Esophagus muscularis mucosa (tissue), 4 donors: ENCODE measurements at regions not wholly inside any gene's neighbourhood (a gene's known extent, or its start where the extent isn't known, plus 50 kb on each side); places are given as distances from the start of the nearest gene placed in this dataset.
"Not testable (repeated sequence)": the region's sequence is repeated elsewhere in the genome, so short reads cannot be mapped to it uniquely, and the experiment has no call there.

Experiments
- DNase-seq: peaks from one replicate; pipeline ENCODE4 v3.0.0-alpha.2; 2017; ENCODE audit errors: extremely low spot score
- H3K27ac ChIP-seq, 4 donors: fragments of 200-600 bp; sonication (generic); replicated peaks in 1 of 4; 1 replicate in 3 of 4; 2 replicates in 1 of 4; pipeline ENCODE4 v1.5.1; 2016 to 2019; ENCODE audit warnings: mild to moderate bottlenecking in 1 of 4
- H3K27me3 ChIP-seq, 4 donors: fragments of 200-600 bp; sonication (generic); one replicate each; pipeline versions ENCODE4 v1.5.1 to v1.6.0; 2016 to 2019
- H3K36me3 ChIP-seq, 4 donors: fragments of 200-600 bp; sonication (generic); one replicate each; pipeline ENCODE4 v1.5.1; 2016 to 2019
- H3K4me1 ChIP-seq, 4 donors: fragments of 200-600 bp; sonication (generic); one replicate each; pipeline ENCODE4 v1.5.1; 2016 to 2019
- H3K4me3 ChIP-seq, 4 donors: fragments of 200-600 bp; sonication (generic); 1 replicate in 2 of 4; 2 replicates in 2 of 4; pipeline ENCODE4 v1.5.1; 2016 to 2019; ENCODE audit warnings: mild to moderate bottlenecking in 4 of 4, moderate library complexity in 1 of 4
- H3K9me3 ChIP-seq, 4 donors: fragments of 200-600 bp; sonication (generic); 1 replicate in 3 of 4; 2 replicates in 1 of 4; pipeline ENCODE4 v1.5.1; 2016 to 2019
- EP300 ChIP-seq: sonication (generic); formaldehyde crosslinking; IDR thresholded peaks from one replicate; pipeline ENCODE4 v1.6.1; 2017; ENCODE audit warnings: antibody characterized with exemption
- POLR2A ChIP-seq: fragments of 450-650 bp; IDR thresholded peaks from one replicate; pipeline ENCODE4 v1.6.1; 2017; ENCODE audit warnings: antibody characterized with exemption, moderate library complexity, mild to moderate bottlenecking, low read depth
- POLR2AphosphoS5 ChIP-seq, 2 donors: sonication (generic); formaldehyde crosslinking; IDR thresholded peaks; one replicate each; pipeline ENCODE4 v1.6.1; 2017; ENCODE audit warnings: antibody characterized with exemption in 2 of 2
- WGBS: methylation state at CpG from one replicate; pipeline ENCODE4 v1.1.5; 2018; 5-methylcytosine and 5-hydroxymethylcytosine counted together
- intact Hi-C: fragments of 100-400 bp; cut with DNase I; formaldehyde crosslinking; loops from one replicate; pipeline ENCODE4 v1.15.1; 2023
- TF ChIP-seq, protein P1 (sequence below), 3 experiments: fragments of 200-600 bp in 2 of 3; fragments of 450-650 bp in 1 of 3; sonication (generic) in 2 of 3; IDR thresholded peaks; one replicate each; pipeline ENCODE4 v1.5.1; 2017 to 2019; ENCODE audit warnings: antibody characterized with exemption in 3 of 3, mild to moderate bottlenecking in 2 of 3, moderate library complexity in 1 of 3

DNA sequence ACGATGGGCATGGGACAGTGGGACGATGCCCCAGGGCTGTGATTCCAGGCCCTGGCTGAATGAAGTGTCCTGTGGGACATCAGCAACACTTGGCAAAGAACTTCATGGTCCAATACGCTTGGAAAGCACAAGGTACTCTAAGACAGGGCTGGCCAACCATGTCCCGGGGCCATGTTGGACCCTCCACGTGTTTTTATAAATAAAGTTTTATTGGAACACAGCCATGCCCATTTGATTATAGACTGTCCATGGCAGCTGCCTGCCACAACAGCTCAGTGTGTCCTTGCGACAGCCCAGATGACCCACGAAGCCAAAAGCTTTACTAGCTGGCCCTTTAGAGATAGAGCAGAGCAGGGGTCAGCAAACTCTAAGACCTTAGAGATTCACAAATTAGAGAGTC lies 282.1 kb downstream of the C16orf95 start:
- Histone ChIP-seq H3K27ac (no peak overlapping the region), H3K36me3 (no peaks in the 10 kb centered on the region), H3K4me3 (no peak overlapping the region), H3K9me3 (no peaks in the 10 kb centered on the region), H3K27me3 (peaks cover 0 to 33% (median 0%) of the 10 kb centered on the region in 4 donors), H3K4me1 (peaks cover 0 to 14% (median 1%) of the 10 kb centered on the region in 4 donors)
- no peak for DNase-seq
- 92% methylated on average over 7 of the region's 7 CpGs for WGBS
- intact Hi-C loops: no loop called here
- TF ChIP-seq, protein P1, sequence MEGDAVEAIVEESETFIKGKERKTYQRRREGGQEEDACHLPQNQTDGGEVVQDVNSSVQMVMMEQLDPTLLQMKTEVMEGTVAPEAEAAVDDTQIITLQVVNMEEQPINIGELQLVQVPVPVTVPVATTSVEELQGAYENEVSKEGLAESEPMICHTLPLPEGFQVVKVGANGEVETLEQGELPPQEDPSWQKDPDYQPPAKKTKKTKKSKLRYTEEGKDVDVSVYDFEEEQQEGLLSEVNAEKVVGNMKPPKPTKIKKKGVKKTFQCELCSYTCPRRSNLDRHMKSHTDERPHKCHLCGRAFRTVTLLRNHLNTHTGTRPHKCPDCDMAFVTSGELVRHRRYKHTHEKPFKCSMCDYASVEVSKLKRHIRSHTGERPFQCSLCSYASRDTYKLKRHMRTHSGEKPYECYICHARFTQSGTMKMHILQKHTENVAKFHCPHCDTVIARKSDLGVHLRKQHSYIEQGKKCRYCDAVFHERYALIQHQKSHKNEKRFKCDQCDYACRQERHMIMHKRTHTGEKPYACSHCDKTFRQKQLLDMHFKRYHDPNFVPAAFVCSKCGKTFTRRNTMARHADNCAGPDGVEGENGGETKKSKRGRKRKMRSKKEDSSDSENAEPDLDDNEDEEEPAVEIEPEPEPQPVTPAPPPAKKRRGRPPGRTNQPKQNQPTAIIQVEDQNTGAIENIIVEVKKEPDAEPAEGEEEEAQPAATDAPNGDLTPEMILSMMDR (IDR thresholded peaks at IDR 0.05): no peak
- TF ChIP-seq EP300: no peak
- no peak for TF ChIP-seq POLR2A
- no peak for TF ChIP-seq POLR2AphosphoS5 (IDR thresholded peaks at IDR 0.05)

DNA sequence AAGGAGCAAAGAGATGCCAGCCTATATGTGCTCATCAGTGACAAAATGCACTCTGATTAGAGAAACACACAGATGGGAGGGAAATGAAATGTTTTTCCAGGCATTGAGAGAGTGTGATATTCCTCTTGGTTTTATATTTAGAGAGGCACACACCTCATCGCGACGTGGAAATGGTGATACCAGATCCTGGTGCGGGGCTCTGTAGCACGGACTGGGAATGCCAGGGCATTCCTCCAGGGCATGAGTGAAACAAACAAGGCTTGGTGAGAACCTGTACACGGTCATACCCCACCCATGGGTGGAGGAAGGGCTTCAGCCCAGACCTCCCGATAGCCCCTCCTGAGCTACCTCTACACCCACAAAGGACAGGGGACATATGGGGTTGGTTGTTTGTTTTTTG lies 280.2 kb downstream of the C16orf95 start:
- H3K27ac ChIP-seq: no peak overlapping the region
- H3K36me3 ChIP-seq: no peaks in the 10 kb centered on the region
- WGBS: 84% methylated on average over 5 of the region's 7 CpGs
- peaks cover 0 to 47% (median 0%) of the 10 kb centered on the region in 4 donors for H3K27me3 ChIP-seq
- DNase-seq: no peak
- H3K9me3 ChIP-seq: no peaks in the 10 kb centered on the region
- intact Hi-C loops: no loop called here
- peaks cover 0 to 14% (median 1%) of the 10 kb centered on the region in 4 donors for H3K4me1 ChIP-seq
- H3K4me3 ChIP-seq: no peak overlapping the region
- no peak for TF ChIP-seq EP300

DNA sequence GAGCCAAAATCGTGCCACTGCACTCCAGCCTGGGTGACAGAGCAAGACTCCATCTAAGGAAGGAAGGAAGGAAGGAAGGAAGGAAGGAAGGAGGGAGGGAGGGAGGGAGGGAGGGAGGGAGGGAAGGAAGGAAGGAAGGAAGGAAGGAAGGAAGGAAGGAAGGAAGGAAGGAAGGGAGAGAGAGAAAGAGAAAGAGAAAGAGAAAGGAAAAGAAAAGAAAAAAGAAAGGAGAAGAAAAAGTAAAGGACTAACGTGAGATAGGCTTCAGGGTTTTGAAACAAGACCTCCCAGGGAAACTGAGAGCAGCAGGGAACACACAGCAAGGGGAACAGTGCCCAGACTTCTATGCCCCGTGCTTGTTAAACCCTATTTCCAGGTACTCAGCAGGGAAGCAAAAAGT lies 278.7 kb downstream of the C16orf95 start:
- intact Hi-C loops, DNase-seq, H3K36me3 ChIP-seq, H3K27ac ChIP-seq, H3K9me3 ChIP-seq, H3K4me3 ChIP-seq: not testable (repeated sequence)
- H3K27me3 ChIP-seq: peaks cover 0 to 47% (median 0%) of the 10 kb centered on the region in 4 donors
- 73% methylated on average over 3 of the region's 3 CpGs for WGBS
- H3K4me1 ChIP-seq: peaks cover 0 to 14% (median 9%) of the 10 kb centered on the region in 4 donors

DNA sequence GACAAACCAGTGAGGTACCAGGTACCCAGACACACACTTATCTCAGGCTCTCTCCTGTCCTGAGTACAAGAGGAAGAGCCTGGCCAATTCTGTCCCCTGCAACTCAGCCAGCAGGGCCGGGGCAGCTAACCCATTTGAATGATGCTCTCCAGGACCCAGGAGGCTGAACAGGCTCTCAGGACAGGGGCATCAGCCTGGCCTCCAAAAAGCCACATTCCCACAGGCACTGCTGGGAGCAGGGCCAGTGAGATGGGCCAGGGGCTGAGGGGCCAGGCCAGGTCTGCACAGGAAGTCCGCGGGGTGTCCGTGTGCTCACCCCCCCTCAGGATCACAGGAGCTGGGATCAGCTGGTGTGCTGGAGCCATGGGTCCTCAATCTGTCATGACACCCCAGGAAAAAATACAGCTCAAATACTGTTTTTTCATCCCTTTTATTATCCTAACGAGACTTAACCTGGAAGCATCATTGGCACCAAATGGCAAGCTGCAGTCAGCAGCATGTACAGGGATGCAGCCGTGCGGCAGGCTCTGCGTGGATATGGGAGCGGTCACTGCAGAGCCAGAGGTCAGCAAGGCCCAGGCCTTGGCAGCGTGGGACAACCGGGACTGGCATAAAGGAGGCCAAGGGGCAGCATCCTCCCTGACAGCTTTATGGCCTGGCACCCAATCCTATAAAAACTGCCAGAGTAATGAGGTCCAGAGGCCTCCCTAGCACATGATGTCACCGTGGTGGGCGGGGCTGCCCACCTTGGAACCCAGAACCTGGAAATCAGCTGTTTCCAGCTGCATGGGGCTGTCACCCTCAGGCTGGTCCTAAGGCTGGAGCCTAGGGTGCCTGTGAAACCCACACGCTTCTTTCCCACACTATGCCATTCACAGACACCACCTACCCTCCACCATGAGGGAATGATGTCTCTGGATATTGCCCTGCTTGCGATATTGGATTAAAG lies 276.7 kb downstream of the C16orf95 start:
- H3K36me3 ChIP-seq: no peaks in the 10 kb centered on the region
- H3K4me3 ChIP-seq: no peak overlapping the region
- peaks cover 0 to 15% (median 13%) of the 10 kb centered on the region in 4 donors for H3K4me1 ChIP-seq
- no peaks in the 10 kb centered on the region for H3K9me3 ChIP-seq
- 84% methylated on average over 6 of the region's 15 CpGs for WGBS
- H3K27me3 ChIP-seq: peaks cover 0 to 49% (median 0%) of the 10 kb centered on the region in 4 donors
- TF ChIP-seq EP300 (no peak), POLR2AphosphoS5 (IDR thresholded peaks at IDR 0.05) (no peak), POLR2A (no peak)
- TF ChIP-seq, protein P1 (IDR thresholded peaks at IDR 0.05): no peak
- no peak overlapping the region for H3K27ac ChIP-seq
- DNase-seq: no peak
- intact Hi-C loops: no loop called here

DNA sequence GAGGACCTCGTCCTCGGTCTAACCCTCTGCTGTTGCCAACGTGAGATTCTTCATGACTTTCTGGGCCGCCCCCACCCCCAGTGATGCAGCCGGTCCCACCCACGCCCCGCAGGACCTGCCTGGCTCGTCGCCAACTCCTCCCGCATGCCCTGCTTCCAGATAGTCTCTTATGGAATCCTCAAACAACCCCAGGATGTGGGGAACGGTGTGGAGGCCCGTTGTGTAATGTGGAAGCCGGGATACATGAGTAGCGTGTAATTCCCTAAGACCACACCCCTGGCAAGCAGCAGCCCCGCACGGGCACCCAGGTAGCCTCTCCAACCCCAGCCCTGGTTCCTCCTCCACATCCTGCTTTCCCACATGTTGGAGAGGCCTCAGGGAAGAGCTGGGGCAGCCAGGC lies 275.9 kb downstream of the C16orf95 start:
- H3K4me1 ChIP-seq: peaks cover 0 to 15% (median 13%) of the 10 kb centered on the region in 4 donors
- no peaks in the 10 kb centered on the region for H3K9me3 ChIP-seq
- WGBS: 63% methylated on average over 8 of the region's 16 CpGs
- DNase-seq: no peak
- no peak overlapping the region for H3K4me3 ChIP-seq
- H3K27ac ChIP-seq: no peak overlapping the region
- no peak for TF ChIP-seq POLR2A
- no peak for TF ChIP-seq POLR2AphosphoS5 (IDR thresholded peaks at IDR 0.05)
- no peak for TF ChIP-seq EP300
- TF ChIP-seq, protein P1 (IDR thresholded peaks at IDR 0.05): no peak
- H3K36me3 ChIP-seq: no peaks in the 10 kb centered on the region
- intact Hi-C loops: no loop called here
- peaks cover 0 to 53% (median 0%) of the 10 kb centered on the region in 4 donors for H3K27me3 ChIP-seq
